SH-SY5Y (cell line): ENCODE measurements at regions not wholly inside any gene's neighbourhood (a gene's known extent, or its start where the extent isn't known, plus 50 kb on each side); places are given as distances from the start of the nearest gene placed in this dataset.

Experiments used
- GATA2 ChIP-seq: IDR thresholded peaks from 2 replicates; pipeline ENCODE4 v1.6.1; 2011; ENCODE audit warnings: mild to moderate bottlenecking, low read depth, low read length
- GATA3 ChIP-seq: IDR thresholded peaks from 2 replicates; pipeline ENCODE4 v1.6.1; 2011; ENCODE audit warnings: low read depth, mild to moderate bottlenecking, low read length, moderate library complexity

DNA sequence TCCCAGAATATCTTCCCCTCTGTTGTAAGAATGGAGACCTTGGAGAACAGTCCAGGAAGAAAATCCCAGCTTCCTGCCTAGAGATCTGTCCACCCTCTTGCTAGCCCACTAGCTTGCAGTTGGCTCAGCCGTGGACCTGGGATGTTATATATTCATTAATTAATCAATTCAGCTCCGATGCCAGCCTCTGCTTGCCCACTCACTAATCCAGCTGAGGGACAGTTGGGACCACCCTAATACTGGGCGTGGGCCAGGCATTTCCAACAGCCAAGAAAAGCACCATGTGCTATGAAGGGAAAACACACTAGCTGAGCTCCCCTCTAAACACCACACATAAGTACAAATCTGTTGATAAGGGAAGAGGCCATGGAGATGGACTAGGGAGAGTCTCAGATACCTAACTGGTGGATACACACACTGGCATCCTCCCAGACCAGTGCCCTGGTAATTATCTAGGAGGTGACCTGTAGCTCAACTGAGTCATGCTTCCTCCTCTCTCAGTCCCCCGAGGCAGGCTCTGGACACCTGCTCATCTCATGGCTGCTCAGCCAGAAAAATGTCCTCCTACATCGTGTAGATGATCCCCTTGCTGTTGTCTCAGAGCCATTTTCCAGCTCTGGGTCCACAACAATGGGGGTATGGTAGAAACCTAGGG lies 78.9 kb downstream of the ANKRD60 start:
- TF ChIP-seq GATA3 (no peak), GATA2 (no peak)
